ENCODE measurements at regions not wholly inside any gene's neighbourhood (a gene's known extent, or its start where the extent isn't known, plus 50 kb on each side); places are given as distances from the start of the nearest gene placed in this dataset.

DNA sequence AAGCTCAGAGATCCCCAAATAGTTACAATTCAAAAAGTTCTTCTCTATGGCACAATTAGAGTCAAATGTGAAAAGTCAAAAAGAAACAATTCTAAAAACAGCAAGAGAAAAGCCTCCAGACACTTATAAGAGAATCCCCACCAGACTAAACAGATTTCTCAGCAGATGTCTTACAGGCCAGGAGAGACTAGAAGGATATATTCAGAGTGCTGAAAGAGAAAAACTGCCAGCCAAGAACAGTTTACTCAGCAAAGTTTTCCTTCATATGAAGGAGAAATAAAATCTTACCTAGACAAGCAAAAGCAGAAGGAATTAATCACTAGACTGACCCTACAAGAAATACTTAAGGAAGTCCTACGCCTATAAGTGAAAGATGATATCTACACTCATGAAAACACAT, 176.1 kb upstream of the OPRM1 start:
- TF ChIP-seq, protein P1, sequence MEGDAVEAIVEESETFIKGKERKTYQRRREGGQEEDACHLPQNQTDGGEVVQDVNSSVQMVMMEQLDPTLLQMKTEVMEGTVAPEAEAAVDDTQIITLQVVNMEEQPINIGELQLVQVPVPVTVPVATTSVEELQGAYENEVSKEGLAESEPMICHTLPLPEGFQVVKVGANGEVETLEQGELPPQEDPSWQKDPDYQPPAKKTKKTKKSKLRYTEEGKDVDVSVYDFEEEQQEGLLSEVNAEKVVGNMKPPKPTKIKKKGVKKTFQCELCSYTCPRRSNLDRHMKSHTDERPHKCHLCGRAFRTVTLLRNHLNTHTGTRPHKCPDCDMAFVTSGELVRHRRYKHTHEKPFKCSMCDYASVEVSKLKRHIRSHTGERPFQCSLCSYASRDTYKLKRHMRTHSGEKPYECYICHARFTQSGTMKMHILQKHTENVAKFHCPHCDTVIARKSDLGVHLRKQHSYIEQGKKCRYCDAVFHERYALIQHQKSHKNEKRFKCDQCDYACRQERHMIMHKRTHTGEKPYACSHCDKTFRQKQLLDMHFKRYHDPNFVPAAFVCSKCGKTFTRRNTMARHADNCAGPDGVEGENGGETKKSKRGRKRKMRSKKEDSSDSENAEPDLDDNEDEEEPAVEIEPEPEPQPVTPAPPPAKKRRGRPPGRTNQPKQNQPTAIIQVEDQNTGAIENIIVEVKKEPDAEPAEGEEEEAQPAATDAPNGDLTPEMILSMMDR (IDR thresholded peaks at IDR 0.05; ENCODE audit: low read depth, low read length, missing input control): no peak
- no peak for TF ChIP-seq TAF1 (conservative IDR thresholded peaks at IDR 0.05)
- no peak for TF ChIP-seq ATF3 (IDR thresholded peaks at IDR 0.05)
- no peak for TF ChIP-seq HNF4G (IDR thresholded peaks at IDR 0.05)
- no peak for TF ChIP-seq HNF4A (conservative IDR thresholded peaks at IDR 0.05)
- TF ChIP-seq, protein P2, sequence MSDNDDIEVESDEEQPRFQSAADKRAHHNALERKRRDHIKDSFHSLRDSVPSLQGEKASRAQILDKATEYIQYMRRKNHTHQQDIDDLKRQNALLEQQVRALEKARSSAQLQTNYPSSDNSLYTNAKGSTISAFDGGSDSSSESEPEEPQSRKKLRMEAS (IDR thresholded peaks at IDR 0.05): no peak
- no peak for TF ChIP-seq GABPA (IDR thresholded peaks at IDR 0.05 in 1 of 2, conservative IDR thresholded peaks at IDR 0.05 in 1 of 2)
- no peak for TF ChIP-seq JUND (IDR thresholded peaks at IDR 0.05)
- TF ChIP-seq, protein P3, sequence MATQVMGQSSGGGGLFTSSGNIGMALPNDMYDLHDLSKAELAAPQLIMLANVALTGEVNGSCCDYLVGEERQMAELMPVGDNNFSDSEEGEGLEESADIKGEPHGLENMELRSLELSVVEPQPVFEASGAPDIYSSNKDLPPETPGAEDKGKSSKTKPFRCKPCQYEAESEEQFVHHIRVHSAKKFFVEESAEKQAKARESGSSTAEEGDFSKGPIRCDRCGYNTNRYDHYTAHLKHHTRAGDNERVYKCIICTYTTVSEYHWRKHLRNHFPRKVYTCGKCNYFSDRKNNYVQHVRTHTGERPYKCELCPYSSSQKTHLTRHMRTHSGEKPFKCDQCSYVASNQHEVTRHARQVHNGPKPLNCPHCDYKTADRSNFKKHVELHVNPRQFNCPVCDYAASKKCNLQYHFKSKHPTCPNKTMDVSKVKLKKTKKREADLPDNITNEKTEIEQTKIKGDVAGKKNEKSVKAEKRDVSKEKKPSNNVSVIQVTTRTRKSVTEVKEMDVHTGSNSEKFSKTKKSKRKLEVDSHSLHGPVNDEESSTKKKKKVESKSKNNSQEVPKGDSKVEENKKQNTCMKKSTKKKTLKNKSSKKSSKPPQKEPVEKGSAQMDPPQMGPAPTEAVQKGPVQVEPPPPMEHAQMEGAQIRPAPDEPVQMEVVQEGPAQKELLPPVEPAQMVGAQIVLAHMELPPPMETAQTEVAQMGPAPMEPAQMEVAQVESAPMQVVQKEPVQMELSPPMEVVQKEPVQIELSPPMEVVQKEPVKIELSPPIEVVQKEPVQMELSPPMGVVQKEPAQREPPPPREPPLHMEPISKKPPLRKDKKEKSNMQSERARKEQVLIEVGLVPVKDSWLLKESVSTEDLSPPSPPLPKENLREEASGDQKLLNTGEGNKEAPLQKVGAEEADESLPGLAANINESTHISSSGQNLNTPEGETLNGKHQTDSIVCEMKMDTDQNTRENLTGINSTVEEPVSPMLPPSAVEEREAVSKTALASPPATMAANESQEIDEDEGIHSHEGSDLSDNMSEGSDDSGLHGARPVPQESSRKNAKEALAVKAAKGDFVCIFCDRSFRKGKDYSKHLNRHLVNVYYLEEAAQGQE (IDR thresholded peaks at IDR 0.05): no peak
